Osteoblast (primary cell): ENCODE measurements at regions not wholly inside any gene's neighbourhood (a gene's known extent, or its start where the extent isn't known, plus 50 kb on each side); places are given as distances from the start of the nearest gene placed in this dataset.

Experiments
- DNase-seq: peaks from one replicate; pipeline ENCODE4 v3.0.0; 2011; ENCODE audit warnings: low spot score, mixed read lengths; ENCODE audit not compliant: insufficient read length; ENCODE audit errors: missing footprints
- H2AFZ ChIP-seq: 2 replicates; pipeline ENCODE4 v1.6.0; 2011; ENCODE audit warnings: mild to moderate bottlenecking, low read length
- H3K27ac ChIP-seq: 2 replicates; pipeline ENCODE4 v1.5.1; 2011; ENCODE audit warnings: mild to moderate bottlenecking, low read depth, low read length, moderate library complexity
- H3K27me3 ChIP-seq: 2 replicates; pipeline ENCODE4 v1.6.0; 2012; ENCODE audit warnings: mild to moderate bottlenecking, control low read depth, inconsistent platforms, low read length, moderate library complexity; ENCODE audit not compliant: insufficient read depth
- H3K36me3 ChIP-seq: 2 replicates; pipeline ENCODE4 v1.5.1; 2011; ENCODE audit warnings: mild to moderate bottlenecking, low read length, control low read depth, moderate library complexity; ENCODE audit not compliant: insufficient read depth
- H3K4me1 ChIP-seq: 2 replicates; pipeline ENCODE4 v1.5.1; 2011; ENCODE audit warnings: mild to moderate bottlenecking, low read length, control low read depth, moderate library complexity; ENCODE audit not compliant: insufficient read depth
- H3K4me2 ChIP-seq: 2 replicates; pipeline ENCODE4 v1.6.0; 2011; ENCODE audit warnings: mild to moderate bottlenecking, low read length; ENCODE audit not compliant: insufficient read depth
- H3K4me3 ChIP-seq: fragments of 200-600 bp; sonication (generic); 3 replicates; pipeline ENCODE4 v1.5.1; 2012; ENCODE audit warnings: mild to moderate bottlenecking, low read length, inconsistent platforms; ENCODE audit not compliant: insufficient read depth
- H3K79me2 ChIP-seq: 2 replicates; pipeline ENCODE4 v1.6.0; 2012; ENCODE audit warnings: mild to moderate bottlenecking, low read length, control low read depth, inconsistent platforms; ENCODE audit not compliant: insufficient read depth
- H3K9me3 ChIP-seq: 2 replicates; pipeline ENCODE4 v1.5.1; 2011; ENCODE audit warnings: low read depth, low read length, control low read depth
- H4K20me1 ChIP-seq: 2 replicates; pipeline ENCODE4 v1.6.0; 2012; ENCODE audit warnings: mild to moderate bottlenecking, low read length, control low read depth; ENCODE audit not compliant: insufficient read depth
- TF ChIP-seq, protein P1 (sequence below): IDR thresholded peaks from 2 replicates; pipeline ENCODE4 v1.5.1; 2011; ENCODE audit warnings: mild to moderate bottlenecking, low read depth, low read length, moderate library complexity; ENCODE audit errors: extremely low read depth

DNA sequence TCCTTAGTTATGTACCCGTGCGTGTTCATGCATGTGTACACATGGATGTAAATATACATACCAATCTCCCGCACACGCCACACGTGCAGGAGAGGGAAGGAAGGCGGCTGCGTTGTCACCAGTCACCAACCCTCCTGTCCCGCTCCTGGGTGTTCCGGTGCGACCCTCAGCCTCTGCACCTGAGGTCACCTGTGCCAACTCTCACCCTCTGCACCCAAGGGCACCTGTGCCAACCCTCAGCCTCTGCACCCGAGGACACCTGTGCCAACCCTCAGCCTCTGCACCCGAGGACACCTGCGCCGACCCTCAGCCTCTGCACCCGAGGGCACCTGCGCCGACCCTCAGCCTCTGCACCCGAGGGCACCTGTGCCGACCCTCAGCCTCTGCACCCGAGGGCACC lies 192.8 kb upstream of the SALL3 start:
- Histone ChIP-seq H3K4me1 (no peaks in the 10 kb centered on the region), H3K36me3 (no peaks in the 10 kb centered on the region), H2AFZ (no peak overlapping the region), H3K27me3 (no peaks in the 10 kb centered on the region), H3K4me3 (no peak overlapping the region), H3K9me3 (no peaks in the 10 kb centered on the region), H3K4me2 (no peak overlapping the region), H4K20me1 (no peaks in the 10 kb centered on the region), H3K79me2 (no peaks in the 10 kb centered on the region), H3K27ac (no peak overlapping the region)
- DNase-seq = no peak
- TF ChIP-seq, protein P1, sequence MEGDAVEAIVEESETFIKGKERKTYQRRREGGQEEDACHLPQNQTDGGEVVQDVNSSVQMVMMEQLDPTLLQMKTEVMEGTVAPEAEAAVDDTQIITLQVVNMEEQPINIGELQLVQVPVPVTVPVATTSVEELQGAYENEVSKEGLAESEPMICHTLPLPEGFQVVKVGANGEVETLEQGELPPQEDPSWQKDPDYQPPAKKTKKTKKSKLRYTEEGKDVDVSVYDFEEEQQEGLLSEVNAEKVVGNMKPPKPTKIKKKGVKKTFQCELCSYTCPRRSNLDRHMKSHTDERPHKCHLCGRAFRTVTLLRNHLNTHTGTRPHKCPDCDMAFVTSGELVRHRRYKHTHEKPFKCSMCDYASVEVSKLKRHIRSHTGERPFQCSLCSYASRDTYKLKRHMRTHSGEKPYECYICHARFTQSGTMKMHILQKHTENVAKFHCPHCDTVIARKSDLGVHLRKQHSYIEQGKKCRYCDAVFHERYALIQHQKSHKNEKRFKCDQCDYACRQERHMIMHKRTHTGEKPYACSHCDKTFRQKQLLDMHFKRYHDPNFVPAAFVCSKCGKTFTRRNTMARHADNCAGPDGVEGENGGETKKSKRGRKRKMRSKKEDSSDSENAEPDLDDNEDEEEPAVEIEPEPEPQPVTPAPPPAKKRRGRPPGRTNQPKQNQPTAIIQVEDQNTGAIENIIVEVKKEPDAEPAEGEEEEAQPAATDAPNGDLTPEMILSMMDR = no peak

DNA sequence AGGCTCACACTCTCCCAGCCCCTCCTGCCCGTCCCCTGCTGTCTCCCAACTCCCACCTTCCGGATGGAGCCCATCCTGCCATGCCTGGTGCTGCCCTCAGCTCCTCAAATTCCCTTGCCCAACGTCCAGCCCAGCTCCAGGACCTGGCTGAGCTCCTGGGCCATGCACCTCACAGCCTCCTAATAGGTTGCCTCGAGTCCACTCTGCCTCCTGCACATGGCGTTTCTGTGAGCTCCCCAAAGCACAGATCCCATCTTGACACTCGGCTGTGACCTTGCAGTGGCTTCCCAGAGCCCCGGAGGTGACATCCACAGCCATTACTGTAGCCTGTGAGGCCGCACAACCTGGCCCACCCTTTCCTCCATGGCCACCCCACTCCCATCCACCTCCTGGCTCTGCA lies 191.9 kb upstream of the SALL3 start:
- H3K27ac ChIP-seq = no peak overlapping the region
- H3K4me1 ChIP-seq = no peaks in the 10 kb centered on the region
- H3K27me3 ChIP-seq = no peaks in the 10 kb centered on the region
- H3K4me2 ChIP-seq = no peak overlapping the region
- no peaks in the 10 kb centered on the region for H3K36me3 ChIP-seq
- no peak for DNase-seq
- H3K4me3 ChIP-seq = no peak overlapping the region
- no peaks in the 10 kb centered on the region for H3K79me2 ChIP-seq
- no peaks in the 10 kb centered on the region for H4K20me1 ChIP-seq
- H3K9me3 ChIP-seq = no peaks in the 10 kb centered on the region
- no peak overlapping the region for H2AFZ ChIP-seq
- TF ChIP-seq, protein P1 = no peak

- H3K79me2 ChIP-seq = no peaks in the 10 kb centered on the region
- H3K9me3 ChIP-seq = no peaks in the 10 kb centered on the region
- H3K4me1 ChIP-seq = no peaks in the 10 kb centered on the region
- H3K4me2 ChIP-seq = no peak overlapping the region
- no peak overlapping the region for H3K27ac ChIP-seq
- no peak overlapping the region for H2AFZ ChIP-seq
- no peak for DNase-seq
- no peaks in the 10 kb centered on the region for H3K36me3 ChIP-seq
- H3K27me3 ChIP-seq = no peaks in the 10 kb centered on the region
- H3K4me3 ChIP-seq = no peak overlapping the region
- H4K20me1 ChIP-seq = no peaks in the 10 kb centered on the region
- TF ChIP-seq, protein P1 = no peak
Measured at GRCh38 chr18:78788161-78788560, 191.5 kb upstream of the SALL3 start.

DNA sequence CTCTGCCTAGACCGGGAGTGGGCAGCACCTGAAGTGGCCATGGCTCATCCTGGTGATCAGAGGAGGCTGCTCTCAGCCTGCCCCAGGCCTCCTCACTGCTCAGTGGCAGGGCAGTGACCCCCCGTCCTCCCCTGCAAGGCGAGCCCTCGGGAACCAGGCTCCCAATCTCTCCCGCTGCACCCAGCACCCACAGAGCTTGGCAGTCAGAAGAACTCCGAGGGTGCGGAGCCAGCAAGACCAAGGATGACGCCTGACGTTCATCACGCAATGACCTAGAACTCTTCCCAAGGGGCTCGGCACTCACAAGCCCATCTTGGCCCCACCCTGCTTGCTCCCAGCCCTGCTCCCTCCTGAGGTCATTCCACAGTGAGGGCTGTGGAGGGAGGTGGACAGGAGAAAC lies 189.8 kb upstream of the SALL3 start:
- no peaks in the 10 kb centered on the region for H3K27me3 ChIP-seq
- no peaks in the 10 kb centered on the region for H4K20me1 ChIP-seq
- no peak for DNase-seq
- H3K9me3 ChIP-seq = no peaks in the 10 kb centered on the region
- H3K27ac ChIP-seq = no peak overlapping the region
- H3K36me3 ChIP-seq = no peaks in the 10 kb centered on the region
- TF ChIP-seq, protein P1 = no peak
- no peaks in the 10 kb centered on the region for H3K79me2 ChIP-seq
- no peak overlapping the region for H3K4me3 ChIP-seq
- no peak overlapping the region for H2AFZ ChIP-seq
- H3K4me1 ChIP-seq = no peaks in the 10 kb centered on the region
- H3K4me2 ChIP-seq = no peak overlapping the region
